Keratinocyte (primary cell): ENCODE measurements at regions not wholly inside any gene's neighbourhood (a gene's known extent, or its start where the extent isn't known, plus 50 kb on each side); places are given as distances from the start of the nearest gene placed in this dataset.

Experiments
- DNase-seq: peaks from one replicate; pipeline ENCODE4 v3.0.0-alpha.2; 2011; ENCODE audit warnings: low read depth, missing footprints, low spot score
- FAIRE-seq: peaks from 2 replicates; lab custom pipeline; 2011; peaks lifted over from hg19 to GRCh38; lab: Jason Lieb, UNC
- H2AFZ ChIP-seq: 2 replicates; pipeline ENCODE4 v1.6.0; 2012; ENCODE audit warnings: low read length, control low read depth, inconsistent platforms; ENCODE audit not compliant: control insufficient read depth
- H3K27ac ChIP-seq: 2 replicates; pipeline ENCODE4 v1.5.1; 2011; ENCODE audit warnings: low read length; ENCODE audit not compliant: control insufficient read depth, insufficient read depth
- H3K27me3 ChIP-seq: 3 replicates; pipeline ENCODE4 v1.6.0; 2011; ENCODE audit warnings: low read length; ENCODE audit not compliant: control insufficient read depth, insufficient read depth; ENCODE audit errors: extremely low read depth
- H3K36me3 ChIP-seq, 2 experiments: 2 replicates in 1 of 2; 3 replicates in 1 of 2; pipeline ENCODE4 v1.5.1; 2011; ENCODE audit warnings: low read length in 2 of 2, mild to moderate bottlenecking in 1 of 2; ENCODE audit not compliant: control insufficient read depth in 2 of 2, insufficient read depth in 2 of 2; ENCODE audit errors: extremely low read depth in 1 of 2
- H3K4me1 ChIP-seq: 3 replicates; pipeline ENCODE4 v1.5.1; 2011; ENCODE audit warnings: low read length; ENCODE audit not compliant: control insufficient read depth, insufficient read depth; ENCODE audit errors: extremely low read depth
- H3K4me2 ChIP-seq: 3 replicates; pipeline ENCODE4 v1.6.0; 2011; ENCODE audit warnings: low read depth, low read length; ENCODE audit not compliant: control insufficient read depth, insufficient read depth; ENCODE audit errors: extremely low read depth
- H3K4me3 ChIP-seq, 3 experiments: fragments of 200-600 bp in 1 of 3; sonication (generic) in 1 of 3; 2 replicates in 2 of 3; 3 replicates in 1 of 3; pipeline ENCODE4 v1.5.1; 2011 to 2016; ENCODE audit warnings: low read length in 3 of 3, mild to moderate bottlenecking in 3 of 3, control low read depth in 2 of 3, inconsistent platforms in 1 of 3, low read depth in 1 of 3, mixed read lengths in 1 of 3, mixed run types in 1 of 3, moderate library complexity in 1 of 3; ENCODE audit not compliant: control insufficient read depth in 2 of 3, insufficient read depth in 2 of 3; ENCODE audit errors: extremely low read depth in 1 of 3
- H3K79me2 ChIP-seq: 2 replicates; pipeline ENCODE4 v1.6.0; 2012; ENCODE audit warnings: low read length; ENCODE audit not compliant: control insufficient read depth, insufficient read depth
- H3K9ac ChIP-seq: 3 replicates; pipeline ENCODE4 v1.6.0; 2011; ENCODE audit warnings: low read length; ENCODE audit not compliant: control insufficient read depth, insufficient read depth; ENCODE audit errors: extremely low read depth
- H3K9me1 ChIP-seq: 3 replicates; pipeline ENCODE4 v1.6.0; 2011; ENCODE audit warnings: low read length; ENCODE audit not compliant: control insufficient read depth, insufficient read depth; ENCODE audit errors: extremely low read depth
- H3K9me3 ChIP-seq: 2 replicates; pipeline ENCODE4 v1.5.1; 2012; ENCODE audit warnings: low read depth, low read length; ENCODE audit not compliant: control insufficient read depth
- H4K20me1 ChIP-seq: 3 replicates; pipeline ENCODE4 v1.6.0; 2011; ENCODE audit warnings: low read length; ENCODE audit not compliant: control insufficient read depth, insufficient read depth; ENCODE audit errors: extremely low read depth
- CTCF ChIP-seq, 3 experiments: IDR thresholded peaks in 1 of 3; conservative IDR thresholded peaks in 1 of 3; optimal IDR thresholded peaks in 1 of 3; 2 replicates in 2 of 3; 3 replicates in 1 of 3; pipeline versions ENCODE3 to v1.5.1; 2011; ENCODE audit warnings: low read length in 3 of 3, mild to moderate bottlenecking in 3 of 3, moderate library complexity in 2 of 3, control low read depth in 1 of 3, inconsistent platforms in 1 of 3; ENCODE audit not compliant: insufficient read depth in 2 of 3; ENCODE audit errors: extremely low read depth in 1 of 3
- EZH2 ChIP-seq: IDR thresholded peaks from one replicate; pipeline ENCODE4 v1.6.1; 2012; ENCODE audit warnings: inconsistent platforms, mild to moderate bottlenecking, low read length, moderate library complexity
- dilution Hi-C: fragments of 300-500 bp; cut with MboI; formaldehyde crosslinking; loops from one replicate; pipeline ENCODE4 v1.7.0; 2020; ENCODE audit warnings: low sequenced_read_pairs; ENCODE audit not compliant: extremely low pct_ligation_motif_present

GRCh38 chr12:130247634-130248237 is 85.5 kb downstream of the FZD10 start:
- no peak overlapping the region for H3K4me2 ChIP-seq
- H3K27me3 ChIP-seq, result no peaks in the 10 kb centered on the region
- FAIRE-seq, result no peak
- H3K9ac ChIP-seq, result no peak overlapping the region
- H3K4me1 ChIP-seq, result peaks cover 2% of the 10 kb centered on the region
- no peak overlapping the region for H3K4me3 ChIP-seq
- dilution Hi-C loops, result no loop called here
- no peak for DNase-seq
- H3K9me3 ChIP-seq, result peaks cover 1% of the 10 kb centered on the region
- TF ChIP-seq EZH2 (no peak), CTCF (optimal IDR thresholded peaks at IDR 0.05 in 1 of 3, IDR thresholded peaks at IDR 0.05 in 1 of 3, conservative IDR thresholded peaks at IDR 0.05 in 1 of 3; ENCODE audit: extremely low read depth in 1 of 3, insufficient read depth in 2 of 3, low read length in 3 of 3) (no peak)
- H3K9me1 ChIP-seq, result no peaks in the 10 kb centered on the region
- no peaks in the 10 kb centered on the region for H3K79me2 ChIP-seq
- H3K36me3 ChIP-seq, result no peaks in the 10 kb centered on the region
- H3K27ac ChIP-seq, result no peak overlapping the region
- H2AFZ ChIP-seq, result no peak overlapping the region
- no peaks in the 10 kb centered on the region for H4K20me1 ChIP-seq

GRCh38 chr12:130249376-130249775 is 87.1 kb downstream of the FZD10 start:
- H3K4me2 ChIP-seq, result no peak overlapping the region
- no peak overlapping the region for H2AFZ ChIP-seq
- no peak overlapping the region for H3K4me3 ChIP-seq
- no peak overlapping the region for H3K27ac ChIP-seq
- H4K20me1 ChIP-seq, result no peaks in the 10 kb centered on the region
- H3K36me3 ChIP-seq, result no peaks in the 10 kb centered on the region
- dilution Hi-C loops, result no loop called here
- DNase-seq, result no peak
- peaks cover 2% of the 10 kb centered on the region for H3K4me1 ChIP-seq
- no peak for TF ChIP-seq EZH2
- TF ChIP-seq CTCF (optimal IDR thresholded peaks at IDR 0.05 in 1 of 3, IDR thresholded peaks at IDR 0.05 in 1 of 3, conservative IDR thresholded peaks at IDR 0.05 in 1 of 3; ENCODE audit: extremely low read depth in 1 of 3, insufficient read depth in 2 of 3, low read length in 3 of 3), result no peak
- H3K27me3 ChIP-seq, result no peaks in the 10 kb centered on the region
- no peaks in the 10 kb centered on the region for H3K9me1 ChIP-seq
- H3K9me3 ChIP-seq, result peaks cover 1% of the 10 kb centered on the region
- H3K9ac ChIP-seq, result no peak overlapping the region
- FAIRE-seq, result no peak
- no peaks in the 10 kb centered on the region for H3K79me2 ChIP-seq
